Bronchial epithelial cell (primary cell): ENCODE measurements at regions not wholly inside any gene's neighbourhood (a gene's known extent, or its start where the extent isn't known, plus 50 kb on each side); places are given as distances from the start of the nearest gene placed in this dataset.
A peak's percentile ranks its signal among the peaks of the same experiment; 100 is the strongest.

Experiments
- DNase-seq: peaks from one replicate; pipeline ENCODE4 v3.0.0-alpha.2; 2010; ENCODE audit warnings: low read depth
- FAIRE-seq: peaks from 2 replicates; lab custom pipeline; 2011; peaks lifted over from hg19 to GRCh38; lab: Jason Lieb, UNC
- H3K27me3 ChIP-seq: 2 replicates; pipeline ENCODE4 v1.5.1; 2011; ENCODE audit warnings: low read length; ENCODE audit not compliant: control insufficient read depth, insufficient read depth
- H3K36me3 ChIP-seq: 2 replicates; pipeline ENCODE4 v1.5.1; 2011; ENCODE audit warnings: low read length; ENCODE audit not compliant: control insufficient read depth, insufficient read depth
- H3K4me3 ChIP-seq: 2 replicates; pipeline ENCODE4 v1.5.1; 2011; ENCODE audit warnings: mild to moderate bottlenecking, low read depth, low read length, control low read depth
- TF ChIP-seq, protein P1 (sequence below): IDR thresholded peaks from 2 replicates; pipeline ENCODE4 v1.5.1; 2011; ENCODE audit warnings: mild to moderate bottlenecking, moderate library complexity, low read length, control low read depth, inconsistent platforms; ENCODE audit not compliant: insufficient read depth, severe bottlenecking

DNA sequence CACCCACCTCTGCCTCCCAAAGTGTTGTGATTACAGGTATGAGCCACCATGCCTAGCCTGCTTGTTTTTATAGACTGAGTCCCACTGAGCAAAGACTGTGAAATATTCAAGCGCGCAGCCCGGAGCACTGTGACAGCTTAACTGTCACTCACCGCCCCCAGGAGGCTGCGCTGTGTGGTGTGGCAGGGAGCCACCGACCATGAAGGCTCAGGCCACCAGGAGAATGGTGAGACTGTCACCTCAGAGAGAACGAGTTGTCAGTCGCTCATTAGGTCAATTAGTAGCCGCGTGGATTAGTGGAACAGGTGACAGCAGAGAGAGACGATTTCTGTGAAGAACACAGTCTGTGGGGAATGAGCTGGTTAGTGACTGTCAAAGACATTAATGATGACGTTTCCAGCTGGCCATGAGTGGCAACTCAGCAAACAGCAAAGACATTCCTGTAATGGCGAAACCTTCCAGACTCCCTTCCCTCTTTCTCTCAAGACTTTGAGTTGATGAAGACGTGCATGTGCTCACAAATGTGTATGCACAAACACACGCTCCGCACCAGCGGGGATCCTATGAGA, 64.5 kb downstream of the CYCS start:
- DNase-seq (no peak), FAIRE-seq (no peak)
- Histone ChIP-seq H3K4me3 (no peak overlapping the region), H3K36me3 (no peaks in the 10 kb centered on the region), H3K27me3 (no peaks in the 10 kb centered on the region)
- TF ChIP-seq, protein P1, sequence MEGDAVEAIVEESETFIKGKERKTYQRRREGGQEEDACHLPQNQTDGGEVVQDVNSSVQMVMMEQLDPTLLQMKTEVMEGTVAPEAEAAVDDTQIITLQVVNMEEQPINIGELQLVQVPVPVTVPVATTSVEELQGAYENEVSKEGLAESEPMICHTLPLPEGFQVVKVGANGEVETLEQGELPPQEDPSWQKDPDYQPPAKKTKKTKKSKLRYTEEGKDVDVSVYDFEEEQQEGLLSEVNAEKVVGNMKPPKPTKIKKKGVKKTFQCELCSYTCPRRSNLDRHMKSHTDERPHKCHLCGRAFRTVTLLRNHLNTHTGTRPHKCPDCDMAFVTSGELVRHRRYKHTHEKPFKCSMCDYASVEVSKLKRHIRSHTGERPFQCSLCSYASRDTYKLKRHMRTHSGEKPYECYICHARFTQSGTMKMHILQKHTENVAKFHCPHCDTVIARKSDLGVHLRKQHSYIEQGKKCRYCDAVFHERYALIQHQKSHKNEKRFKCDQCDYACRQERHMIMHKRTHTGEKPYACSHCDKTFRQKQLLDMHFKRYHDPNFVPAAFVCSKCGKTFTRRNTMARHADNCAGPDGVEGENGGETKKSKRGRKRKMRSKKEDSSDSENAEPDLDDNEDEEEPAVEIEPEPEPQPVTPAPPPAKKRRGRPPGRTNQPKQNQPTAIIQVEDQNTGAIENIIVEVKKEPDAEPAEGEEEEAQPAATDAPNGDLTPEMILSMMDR, result no peak

DNA sequence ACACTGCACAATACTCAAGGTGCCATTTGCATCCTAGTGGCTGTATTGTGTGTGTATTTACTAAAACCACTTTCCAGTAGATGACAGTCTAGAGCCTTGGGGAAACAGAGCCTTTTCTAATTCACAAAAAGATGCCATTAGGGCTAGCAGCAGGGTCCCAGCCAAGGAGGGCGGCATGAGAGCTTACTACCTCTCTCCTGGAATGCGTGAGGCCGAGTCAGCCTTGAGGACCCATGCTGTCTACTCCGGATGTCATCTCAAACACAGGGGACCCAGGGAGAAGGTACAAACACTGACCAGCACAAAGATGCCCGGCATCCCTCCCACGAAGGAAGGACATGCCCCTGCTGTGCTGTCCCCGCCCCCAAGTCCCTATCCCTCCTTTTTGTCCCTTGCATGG, 65.5 kb downstream of the CYCS start:
- TF ChIP-seq, protein P1, result no peak
- no peaks in the 10 kb centered on the region for H3K36me3 ChIP-seq
- no peaks in the 10 kb centered on the region for H3K27me3 ChIP-seq
- H3K4me3 ChIP-seq, result no peak overlapping the region
- no peak for FAIRE-seq
- no peak for DNase-seq

DNA sequence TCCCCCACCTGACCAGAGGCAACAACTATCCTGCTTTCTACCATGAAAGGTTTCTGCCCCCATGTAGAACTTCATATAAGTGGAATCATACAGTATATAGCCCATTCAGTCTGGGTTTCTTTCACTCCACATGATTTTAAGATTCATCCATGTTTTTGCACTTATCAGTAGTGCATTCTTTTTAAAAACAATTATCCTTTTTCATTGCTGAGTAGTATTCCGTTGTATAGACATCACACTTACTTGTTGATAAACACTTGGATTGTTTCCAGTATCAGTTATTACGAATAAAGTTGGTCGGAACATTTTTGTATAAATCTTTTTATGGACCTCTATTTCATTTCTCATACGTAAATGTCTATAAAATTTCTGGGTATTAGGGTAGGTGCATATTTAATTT, 68.7 kb downstream of the CYCS start:
- Histone ChIP-seq H3K36me3 (no peaks in the 10 kb centered on the region), H3K4me3 (no peak overlapping the region), H3K27me3 (no peaks in the 10 kb centered on the region)
- FAIRE-seq (no peak), DNase-seq (no peak)
- TF ChIP-seq, protein P1, result no peak

DNA sequence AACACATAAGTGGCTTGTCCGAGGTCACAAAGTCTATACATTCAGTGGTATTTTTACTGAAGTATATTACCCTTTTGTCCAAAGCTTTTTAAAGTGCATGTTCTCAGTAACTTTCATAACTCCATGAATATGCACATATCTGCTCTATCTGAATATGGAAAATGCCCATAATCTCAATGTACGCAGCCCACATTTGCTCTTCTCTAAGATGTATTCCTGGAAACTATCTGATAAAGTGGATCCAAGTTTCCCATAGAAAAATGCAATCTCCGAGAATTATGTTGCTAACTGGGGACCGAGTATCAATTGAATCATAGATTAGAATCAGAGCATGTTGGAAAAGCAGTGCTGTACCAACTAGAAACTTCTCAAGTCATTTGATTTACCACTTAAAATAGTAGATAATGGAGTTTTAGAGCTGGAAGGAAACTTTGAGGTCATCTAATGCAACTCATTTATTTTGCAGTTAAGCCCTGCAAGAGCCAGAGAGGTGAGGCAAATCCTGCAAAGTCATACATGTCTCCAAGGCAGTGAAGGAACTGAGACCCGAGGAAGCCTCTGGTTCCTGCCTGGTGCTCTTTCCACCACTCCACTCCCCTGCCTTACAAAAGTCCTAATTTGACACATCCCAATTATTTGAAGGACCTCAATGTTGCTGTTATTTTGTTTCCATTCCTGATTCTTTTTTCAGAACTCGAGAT, 69.4 kb downstream of the CYCS start:
- Histone ChIP-seq H3K4me3 (no peak overlapping the region), H3K27me3 (no peaks in the 10 kb centered on the region), H3K36me3 (no peaks in the 10 kb centered on the region)
- no peak for FAIRE-seq
- DNase-seq, result no peak
- TF ChIP-seq, protein P1, result no peak

DNA sequence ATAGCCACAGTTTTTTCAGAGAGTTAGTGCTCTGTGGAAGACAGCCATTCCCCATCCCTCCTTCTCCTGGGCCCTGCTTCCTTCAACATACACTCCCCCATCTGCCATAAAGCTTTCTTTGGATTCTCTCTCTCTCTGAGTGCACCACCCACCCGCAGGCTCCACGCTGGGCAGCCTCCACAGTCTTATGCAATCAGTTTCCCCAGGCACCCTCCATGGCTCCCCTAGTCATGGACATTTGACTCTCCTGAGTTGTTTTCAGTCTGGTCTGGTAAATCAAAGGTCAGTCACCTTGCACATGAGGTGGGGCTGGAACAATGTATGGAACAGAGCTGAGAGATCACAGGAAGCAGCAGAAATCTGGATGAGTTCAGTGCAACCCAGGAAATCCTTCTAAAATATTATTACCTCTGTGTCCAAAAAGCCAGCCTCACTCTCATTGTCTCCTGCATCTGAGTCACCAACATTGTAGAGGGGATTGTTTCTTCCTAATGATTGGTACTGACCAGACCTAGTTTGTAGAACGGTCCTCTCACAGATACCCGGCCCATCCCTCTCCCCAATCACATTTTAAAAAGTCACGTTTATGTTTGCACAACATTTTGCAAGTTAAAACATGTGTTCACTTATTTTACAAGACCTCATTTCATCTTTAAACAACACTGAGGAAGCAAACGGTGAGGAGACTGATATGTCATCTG, 70.1 kb downstream of the CYCS start:
- FAIRE-seq, result no peak
- DNase-seq, result peak; percentile 48
- Histone ChIP-seq H3K36me3 (no peaks in the 10 kb centered on the region), H3K4me3 (no peak overlapping the region), H3K27me3 (no peaks in the 10 kb centered on the region)
- TF ChIP-seq, protein P1, result no peak
